GM18517 (cell line): ENCODE measurements at regions not wholly inside any gene's neighbourhood (a gene's known extent, or its start where the extent isn't known, plus 50 kb on each side); places are given as distances from the start of the nearest gene placed in this dataset.

Experiments used
- ATAC-seq: cut with Tn5 transposase; IDR thresholded peaks from one replicate; pipeline ENCODE4 v1.9.1; 2021; ENCODE audit warnings: mild to moderate bottlenecking, moderate library complexity; ENCODE audit not compliant: unreplicated experiment

DNA sequence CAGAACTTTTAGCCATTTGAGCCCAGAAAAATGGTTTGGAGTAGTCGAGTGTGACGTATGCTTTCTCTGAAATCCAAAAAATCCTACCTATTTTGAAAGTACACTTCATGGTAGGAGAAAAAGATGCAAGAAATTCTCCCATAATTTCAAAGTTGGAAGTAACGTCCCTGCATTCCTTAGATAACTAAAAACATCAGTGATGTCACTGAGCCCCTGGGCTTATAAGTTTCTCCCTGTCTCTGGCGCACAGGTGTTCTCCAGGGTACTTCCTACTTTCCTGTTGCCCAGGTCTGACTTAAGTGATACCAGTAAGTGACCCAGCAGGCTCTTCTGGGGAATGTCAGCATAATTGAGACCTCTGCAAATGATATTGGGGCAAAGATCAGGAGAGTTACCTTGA is 90.5 kb upstream of the WDR1 start:
- no peak for ATAC-seq

DNA sequence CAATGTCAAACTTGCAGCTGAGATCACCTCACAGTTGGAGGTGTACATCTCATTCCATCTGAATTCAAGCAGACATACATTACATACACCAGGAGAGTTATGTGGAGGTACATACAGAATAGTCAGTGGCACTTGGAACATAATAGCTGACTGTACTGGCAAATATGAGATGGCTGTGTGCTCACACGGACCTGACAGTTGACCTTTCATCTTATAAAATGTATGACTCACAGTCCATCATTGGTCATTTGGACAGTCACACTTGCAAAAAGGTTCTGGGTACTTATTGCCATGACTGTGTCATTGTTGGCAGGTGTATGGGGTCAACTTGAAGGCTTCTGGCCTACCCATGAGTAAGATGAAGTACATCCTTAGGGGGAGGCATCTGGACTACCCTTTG is 88.6 kb upstream of the WDR1 start:
- no peak for ATAC-seq

DNA sequence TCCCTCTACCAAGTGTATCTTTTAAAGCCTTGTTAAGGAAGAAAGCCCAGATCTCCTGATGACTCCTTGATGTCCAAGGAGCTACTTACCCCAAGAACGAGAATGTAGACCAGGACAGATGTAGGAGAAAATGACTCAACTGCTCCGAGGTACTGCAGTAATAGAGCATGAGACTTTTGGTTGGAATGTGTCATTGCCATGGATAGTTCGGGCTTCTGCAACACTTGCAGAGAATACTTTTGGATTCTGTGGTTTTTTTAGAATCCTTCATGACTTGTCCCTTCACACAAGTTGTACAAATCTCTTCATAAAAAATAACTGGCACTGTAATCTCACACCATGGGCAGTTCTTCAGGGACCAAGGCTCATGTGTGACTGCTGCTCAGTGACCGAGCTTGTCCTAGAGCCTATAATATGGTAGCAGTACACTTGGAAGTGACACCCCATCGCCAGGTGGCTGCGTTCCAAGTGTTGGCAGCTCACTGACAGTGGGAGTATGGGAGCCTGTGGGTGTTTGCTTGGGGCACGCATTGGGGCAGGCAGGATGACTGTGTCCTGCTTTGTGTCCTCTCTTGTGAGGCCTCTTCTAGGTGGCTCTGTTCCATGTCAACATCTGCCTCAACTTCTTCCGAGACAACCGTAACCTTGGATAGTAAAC is 87.9 kb upstream of the WDR1 start:
- ATAC-seq, result no peak

DNA sequence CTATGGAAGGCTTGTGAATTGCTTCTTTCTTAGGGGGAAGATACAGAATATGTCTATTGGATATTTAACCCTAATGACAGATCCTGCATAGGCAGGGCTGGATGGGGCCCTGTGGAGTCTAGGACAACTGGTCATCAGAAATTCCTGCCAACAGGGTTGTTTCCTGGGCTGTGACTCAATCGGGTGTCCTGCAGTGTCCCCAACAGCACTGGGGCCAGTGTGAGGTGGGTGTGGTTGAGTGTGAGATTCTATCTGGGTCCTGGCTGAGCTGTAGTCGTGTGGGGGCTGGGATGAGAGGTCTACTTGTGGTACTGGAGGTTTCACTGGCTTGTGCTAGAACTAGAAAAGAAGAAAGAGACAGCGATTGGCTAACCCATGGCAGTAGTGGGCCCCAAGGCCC is 87.3 kb upstream of the WDR1 start:
- ATAC-seq, result no peak

GRCh38 chr4:10201381-10202223 is 85.0 kb upstream of the WDR1 start:
- no peak for ATAC-seq

DNA sequence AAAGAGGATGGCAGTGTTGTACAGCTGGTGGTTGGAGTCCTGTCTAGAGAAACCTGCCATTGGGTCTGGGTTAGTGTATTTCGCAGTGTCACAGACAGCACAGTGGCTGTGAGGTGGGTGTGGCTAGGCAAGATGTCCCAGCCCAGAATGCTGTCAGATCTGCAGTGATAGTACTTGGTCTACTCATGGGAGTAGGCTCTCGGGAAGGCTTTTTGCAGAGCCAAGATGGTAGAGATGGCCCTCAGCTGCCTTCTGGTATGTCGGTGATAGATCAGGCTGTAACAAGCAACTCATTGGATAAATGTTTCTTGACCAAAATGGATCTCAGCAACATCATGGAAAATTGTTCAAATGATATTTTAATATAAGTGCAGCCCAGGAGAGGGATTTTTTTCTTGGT is 84.3 kb upstream of the WDR1 start:
- ATAC-seq, result no peak

DNA sequence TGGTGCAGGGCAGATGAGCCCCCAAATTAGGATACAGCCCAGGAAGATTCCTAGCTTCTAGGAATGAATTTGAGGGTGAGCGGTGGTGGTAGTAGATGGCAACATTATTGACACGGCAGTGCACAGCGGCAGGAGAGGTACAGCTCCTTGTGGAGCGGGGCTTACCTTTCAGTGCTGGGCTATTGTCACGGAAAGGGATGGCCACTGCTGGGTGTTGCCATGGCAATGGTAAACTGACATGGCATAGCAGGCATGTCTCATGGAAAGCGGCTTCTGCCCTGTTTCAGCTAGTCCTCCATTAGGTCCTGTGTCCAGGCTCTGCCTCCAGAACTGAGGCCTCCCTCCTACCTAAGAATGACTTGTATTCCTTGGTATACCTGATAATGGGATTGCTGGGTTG is 81.8 kb upstream of the WDR1 start:
- no peak for ATAC-seq

DNA sequence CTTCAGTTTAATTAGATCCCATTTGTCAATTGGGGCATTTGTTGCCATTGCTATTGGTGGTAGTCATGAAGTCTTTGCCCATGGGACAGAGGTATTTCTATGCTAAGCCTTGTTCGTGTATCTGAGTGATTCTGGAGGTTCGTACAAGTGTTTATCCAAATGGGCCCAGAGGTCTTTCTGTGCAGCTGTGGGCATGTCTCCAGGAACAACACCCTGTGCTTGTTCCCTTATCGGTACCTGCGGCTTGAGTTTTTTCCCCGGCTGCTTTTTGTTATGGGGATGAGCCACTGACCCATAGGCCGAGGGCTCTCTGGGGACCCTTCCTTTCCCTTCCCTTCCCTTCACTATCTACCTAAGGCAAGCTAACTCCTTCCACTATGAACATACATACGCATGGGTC is 81.4 kb upstream of the WDR1 start:
- no peak for ATAC-seq

DNA sequence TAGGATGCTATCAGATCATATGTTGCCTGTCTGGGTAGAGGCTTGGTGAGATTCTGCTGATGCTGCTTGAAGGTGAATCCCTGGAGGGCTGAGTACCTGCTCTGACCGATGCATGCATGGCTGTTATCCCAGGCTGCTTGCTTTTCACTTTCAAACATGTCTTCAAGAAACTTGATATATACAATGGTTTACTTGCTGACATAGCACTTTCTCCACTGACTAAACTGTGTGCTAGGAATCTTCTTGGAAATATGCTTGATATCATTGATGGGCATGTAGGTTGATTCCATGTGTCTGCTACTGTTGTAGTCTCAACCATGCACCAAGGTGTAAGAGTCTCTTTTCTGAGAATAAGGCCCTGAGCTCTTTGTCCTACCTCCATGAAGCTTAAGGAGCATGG is 79.6 kb upstream of the WDR1 start:
- no peak for ATAC-seq

DNA sequence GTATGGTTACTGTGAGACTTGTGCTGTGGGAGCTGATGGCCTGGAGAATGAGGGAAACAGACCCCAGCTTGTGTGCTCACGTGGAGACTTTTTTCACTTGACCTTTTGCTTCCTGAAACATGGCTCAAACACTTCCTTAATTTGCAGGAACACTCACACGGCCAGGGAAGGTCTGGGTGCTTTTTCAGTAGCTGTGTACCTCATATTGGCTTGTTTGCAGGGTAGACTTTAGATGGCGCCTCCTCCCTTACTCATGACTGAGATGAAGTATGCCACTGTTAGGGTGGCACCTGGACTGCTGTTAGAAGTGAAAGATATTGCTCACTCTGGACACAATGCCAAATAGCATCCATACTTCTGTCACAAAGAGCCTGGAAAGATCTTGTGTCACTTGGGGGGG is 75.7 kb upstream of the WDR1 start:
- ATAC-seq, result no peak

DNA sequence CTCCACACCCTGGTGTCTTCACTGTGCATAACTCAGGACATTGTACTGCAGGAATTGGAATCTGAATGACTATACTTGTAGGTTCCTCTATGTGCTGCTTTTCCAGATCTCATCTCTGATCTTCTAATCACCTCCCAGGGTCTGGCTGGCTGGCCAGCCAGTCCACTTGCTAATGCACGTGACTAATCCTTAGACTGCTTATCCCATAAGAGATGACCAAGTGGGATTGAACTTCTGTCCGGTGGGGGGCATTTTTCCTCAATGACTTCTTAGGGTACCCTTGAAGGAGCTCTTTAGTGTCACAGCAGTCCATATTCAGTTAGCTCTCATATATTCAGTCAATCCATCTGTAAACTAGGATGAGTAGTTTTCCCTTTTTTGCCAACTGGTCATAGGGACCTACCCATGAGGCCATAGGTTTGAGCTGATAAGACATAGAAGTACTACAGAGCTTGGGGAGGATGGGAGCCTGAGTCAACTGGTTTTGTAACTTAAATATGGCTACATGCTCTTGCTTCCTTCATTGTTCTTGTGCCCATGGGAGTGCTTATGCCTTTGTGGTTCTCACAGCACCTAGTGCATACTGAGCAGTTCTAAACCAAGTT is 71.9 kb upstream of the WDR1 start:
- no peak for ATAC-seq

- no peak for ATAC-seq
Observed at GRCh38 chr4:10186228-10187214, 69.9 kb upstream of the WDR1 start.

DNA sequence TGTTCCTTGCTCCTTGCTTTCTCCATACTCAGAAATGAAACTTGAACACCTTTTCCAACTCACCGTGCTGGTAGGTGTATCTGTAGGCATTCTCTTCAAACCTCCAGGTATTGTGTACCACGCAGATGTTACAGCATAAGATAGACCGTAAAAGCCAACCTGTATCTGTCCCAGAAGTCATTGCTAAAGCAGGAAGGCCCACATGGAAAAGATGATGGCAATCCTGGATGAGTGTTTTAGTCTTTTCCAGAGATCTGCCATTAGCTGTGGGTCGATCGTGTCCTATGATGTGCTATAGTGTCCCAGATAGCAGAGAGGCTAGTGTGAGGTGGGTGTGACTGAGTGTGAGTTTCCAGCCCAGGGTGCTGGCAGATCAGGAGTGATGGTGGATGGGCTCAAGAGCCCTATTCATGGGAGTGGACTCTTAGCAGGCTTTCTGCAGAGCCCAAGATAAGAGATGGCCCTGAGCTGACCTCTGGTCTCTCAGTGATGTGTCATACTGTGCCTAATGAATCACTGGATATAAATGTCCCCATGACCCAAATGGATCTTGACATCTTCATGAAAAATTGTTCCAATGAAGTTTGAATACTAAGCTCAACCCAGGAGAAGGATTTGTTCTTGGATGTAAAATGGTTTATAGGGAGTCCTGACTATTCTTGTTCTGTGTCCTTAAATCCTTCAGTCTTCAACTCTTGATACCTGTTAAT is 69.1 kb upstream of the WDR1 start:
- ATAC-seq, result no peak

GRCh38 chr4:10184501-10184938 is 67.9 kb upstream of the WDR1 start:
- no peak for ATAC-seq

DNA sequence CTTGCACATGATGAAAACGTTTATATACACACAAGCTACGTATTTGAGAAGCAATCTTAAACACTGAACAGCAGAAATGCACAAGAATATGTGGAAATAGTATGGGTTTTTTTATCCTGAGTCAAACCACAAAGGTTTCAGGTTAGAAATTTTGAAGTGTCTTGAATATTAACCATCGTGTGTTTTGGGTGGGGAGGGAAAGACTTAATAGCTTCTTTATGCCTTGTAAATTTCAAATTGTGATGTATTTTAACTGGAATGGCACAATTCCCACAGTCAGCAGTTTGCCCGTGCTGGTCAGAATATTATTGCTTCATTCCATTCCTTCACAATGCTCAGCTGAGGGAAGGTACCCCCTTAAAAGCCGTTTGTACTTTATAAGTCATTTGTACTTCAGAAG is 67.4 kb upstream of the WDR1 start:
- ATAC-seq, result no peak

- no peak for ATAC-seq
Observed at GRCh38 chr4:10183462-10183861, 66.9 kb upstream of the WDR1 start.

- ATAC-seq, result no peak
Observed at GRCh38 chr4:10182446-10183424, 66.1 kb upstream of the WDR1 start.

DNA sequence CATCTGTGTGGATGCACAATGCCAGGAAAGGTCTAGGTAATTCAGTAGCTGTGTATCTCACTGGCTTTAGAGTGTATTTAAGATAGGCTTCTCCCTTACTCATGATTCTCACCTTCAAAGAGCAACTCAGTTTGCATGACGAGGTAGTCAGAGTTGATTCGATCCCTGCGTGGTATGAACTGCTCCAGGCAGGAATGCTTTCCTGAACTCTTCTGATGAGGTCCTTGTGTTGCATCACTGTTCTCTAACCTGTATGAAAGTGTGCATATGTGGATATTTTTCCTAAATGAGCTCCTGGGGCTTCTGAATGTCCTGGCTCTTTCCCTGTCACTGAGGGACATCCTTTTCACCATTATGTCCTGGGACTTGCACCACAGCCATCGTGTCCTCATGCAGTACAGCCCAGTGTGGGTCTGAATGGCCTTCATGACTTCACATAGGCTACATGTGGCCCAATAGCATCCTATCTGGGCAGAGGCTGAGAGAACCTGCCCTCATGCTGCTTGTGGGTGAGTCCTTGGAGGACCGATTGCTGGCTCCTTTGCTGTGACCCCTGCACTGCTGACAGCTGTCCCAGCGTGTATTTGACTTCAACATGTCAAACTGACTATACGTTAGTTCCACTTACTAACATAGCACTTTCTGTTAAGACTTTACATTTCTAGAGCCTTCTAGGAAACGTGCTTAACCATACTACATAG is 65.3 kb upstream of the WDR1 start:
- ATAC-seq, result no peak
